ENCODE measurements at regions not wholly inside any gene's neighbourhood (a gene's known extent, or its start where the extent isn't known, plus 50 kb on each side); places are given as distances from the start of the nearest gene placed in this dataset.

DNA sequence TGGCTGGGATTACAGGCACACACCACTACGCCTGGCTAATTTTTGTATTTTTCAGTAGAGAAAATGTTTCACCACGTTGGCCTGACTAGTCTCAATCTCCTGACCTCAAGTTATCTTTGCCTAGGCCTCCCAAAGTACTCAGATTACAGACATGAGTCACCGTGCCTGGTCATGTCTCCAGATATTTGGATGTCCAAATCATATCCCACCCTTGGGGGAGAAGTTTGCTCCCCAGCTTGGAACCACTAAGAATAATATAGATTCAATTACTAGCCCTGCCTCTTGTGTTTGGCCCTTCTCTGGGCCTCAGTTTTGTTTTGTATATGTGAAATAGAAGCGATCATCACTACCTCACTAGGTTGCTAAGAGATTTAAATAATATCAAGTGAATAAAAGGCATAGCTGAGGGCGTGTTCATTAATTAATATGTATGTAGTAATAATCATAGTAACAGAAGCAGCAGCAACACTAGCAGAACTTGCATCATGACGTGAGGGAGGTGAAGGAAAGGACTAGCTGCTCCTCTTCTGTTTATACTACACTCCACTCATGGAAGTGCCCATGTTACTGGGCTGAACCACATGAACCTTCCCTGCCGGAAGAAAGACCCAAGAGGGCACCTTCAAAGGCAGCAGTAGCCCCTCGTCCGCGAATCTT, 253.6 kb upstream of the XYLT1 start:
- no peak for DNase-seq

- no peak for DNase-seq
Observed at GRCh38 chr16:17723531-17724134, 252.9 kb upstream of the XYLT1 start.

DNA sequence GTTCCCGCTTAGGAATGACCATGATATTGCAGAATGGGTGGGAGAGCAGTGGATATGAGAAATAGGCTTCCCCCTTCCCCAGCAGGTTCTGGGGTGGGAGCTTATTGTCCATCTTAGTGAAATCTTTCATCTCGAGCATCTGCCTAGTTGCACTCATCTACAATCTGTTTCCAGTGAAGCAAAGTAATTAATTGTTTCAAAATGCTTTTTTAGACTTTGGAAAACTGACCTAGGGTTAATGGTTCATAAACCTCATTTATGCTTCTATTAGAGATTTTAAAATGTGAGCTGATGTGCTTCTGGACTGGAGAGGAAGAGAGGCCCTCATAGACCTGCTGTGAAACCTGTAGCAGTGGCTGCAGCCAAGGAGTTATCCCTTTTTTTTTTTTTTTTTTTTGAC, 247.7 kb upstream of the XYLT1 start:
- DNase-seq: no peak

GRCh38 chr16:17705847-17706246, 235.1 kb upstream of the XYLT1 start:
- no peak for DNase-seq

DNA sequence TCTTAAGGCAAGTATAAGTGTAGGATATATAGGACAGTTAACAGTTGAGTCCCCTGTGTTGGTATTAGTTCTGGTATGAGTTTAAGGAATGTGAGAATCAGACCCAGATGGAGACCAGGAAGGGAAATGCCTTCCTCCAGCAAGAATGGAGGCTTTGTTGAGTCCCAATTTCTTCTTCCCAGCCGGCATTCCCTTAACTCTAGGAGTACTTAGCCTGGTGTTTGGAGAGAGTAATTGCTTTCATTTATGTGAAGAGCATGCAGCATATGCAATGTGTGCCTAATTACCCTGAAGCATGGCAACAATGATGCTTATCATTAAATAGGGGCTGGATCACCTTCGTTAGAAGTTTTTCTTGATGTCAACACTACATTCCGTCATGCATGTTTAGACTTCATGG, 225.9 kb upstream of the XYLT1 start:
- DNase-seq: no peak

GRCh38 chr16:17692484-17692883, 221.7 kb upstream of the XYLT1 start:
- DNase-seq: no peak

DNA sequence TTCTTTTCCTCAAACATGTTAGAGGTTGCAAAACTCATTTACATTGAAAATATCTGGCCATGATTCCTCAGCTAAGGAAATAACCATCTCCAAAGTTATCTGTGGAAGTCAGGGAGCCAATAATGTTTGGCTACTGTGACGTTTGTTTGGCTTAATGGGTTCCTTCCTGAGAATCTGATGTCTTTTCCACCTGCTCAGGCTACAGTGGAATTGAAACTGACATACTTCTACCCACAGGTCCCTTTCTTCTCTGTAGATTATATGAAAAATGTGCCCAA, 221.1 kb upstream of the XYLT1 start:
- DNase-seq: no peak

DNA sequence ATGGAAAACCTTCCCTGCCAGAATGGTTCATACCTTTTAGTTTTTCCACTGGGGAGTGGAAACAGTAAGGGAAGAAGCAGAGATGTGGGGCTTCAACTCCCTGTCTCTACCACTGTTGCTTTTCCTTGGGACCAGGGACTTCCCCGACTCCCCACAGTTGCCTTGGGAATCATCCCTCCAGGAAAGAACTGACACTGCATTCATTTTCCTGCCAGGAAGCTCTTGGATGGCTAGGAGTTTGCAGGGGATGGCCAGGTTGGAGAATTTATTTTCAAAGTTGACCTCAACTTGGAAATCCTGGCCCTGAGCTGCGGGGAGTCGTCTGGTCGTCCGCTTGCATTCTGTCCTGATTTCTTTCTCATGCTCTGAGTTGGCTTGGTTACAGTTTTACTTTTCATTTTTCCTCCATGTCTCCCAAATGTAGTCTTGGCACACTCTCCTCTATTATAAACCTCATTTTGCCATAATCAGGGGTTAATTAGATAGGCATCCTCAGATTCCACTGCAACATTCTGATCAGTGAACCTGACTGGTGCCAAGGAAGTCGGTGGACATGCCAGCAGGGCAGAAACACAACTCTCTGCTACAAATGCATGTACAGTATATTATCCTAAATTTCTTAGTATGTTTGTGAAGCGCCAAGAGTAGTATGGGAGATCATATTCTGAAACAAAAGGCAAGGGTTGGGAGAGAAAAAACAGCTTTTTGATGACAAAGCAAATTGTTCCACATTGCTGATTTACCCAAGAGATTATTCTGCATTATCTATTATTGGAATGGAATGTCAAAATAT, 220.5 kb upstream of the XYLT1 start:
- DNase-seq: no peak

DNA sequence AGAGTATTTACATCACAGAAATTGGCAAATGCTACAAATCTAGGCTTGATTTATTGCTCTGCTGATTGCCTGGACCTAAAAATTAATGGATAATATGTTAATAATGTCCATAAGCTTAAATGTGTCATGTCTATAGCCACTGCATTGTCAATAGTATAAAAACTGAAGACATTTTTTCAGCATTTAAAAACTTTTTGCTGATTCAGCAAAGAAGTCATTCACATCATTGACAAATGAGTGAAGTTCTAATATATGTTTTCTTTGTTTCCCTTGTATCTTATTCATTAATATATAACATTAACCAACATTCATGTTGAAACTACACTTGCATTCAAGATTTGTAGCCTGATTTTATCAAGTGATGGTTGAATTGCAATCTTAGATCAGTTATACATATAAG, 214.7 kb upstream of the XYLT1 start:
- no peak for DNase-seq

- no peak for DNase-seq
Observed at GRCh38 chr16:17683281-17683680, 212.5 kb upstream of the XYLT1 start.

- no peak for DNase-seq
Observed at GRCh38 chr16:17676171-17676570, 205.4 kb upstream of the XYLT1 start.

GRCh38 chr16:17668386-17668785, 197.6 kb upstream of the XYLT1 start:
- no peak for DNase-seq

DNA sequence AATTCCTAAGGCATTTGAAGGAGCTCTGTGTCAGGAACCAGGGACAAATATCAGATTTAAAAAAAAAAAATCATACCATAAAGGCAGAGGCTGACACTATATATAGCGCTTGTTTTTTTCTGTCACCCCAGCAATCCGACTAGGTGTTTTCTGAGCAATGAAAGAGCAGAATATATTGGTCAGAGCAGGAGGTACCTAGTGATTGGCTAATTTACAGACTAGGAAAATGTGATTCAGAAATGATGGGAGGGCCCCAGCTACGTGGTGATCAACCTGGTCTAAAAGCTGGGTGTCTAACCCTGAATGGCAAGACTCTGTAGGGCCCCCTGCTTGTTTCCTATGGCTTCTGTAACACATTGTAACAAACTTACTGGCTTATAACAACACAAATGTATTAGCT, 195.5 kb upstream of the XYLT1 start:
- no peak for DNase-seq

DNA sequence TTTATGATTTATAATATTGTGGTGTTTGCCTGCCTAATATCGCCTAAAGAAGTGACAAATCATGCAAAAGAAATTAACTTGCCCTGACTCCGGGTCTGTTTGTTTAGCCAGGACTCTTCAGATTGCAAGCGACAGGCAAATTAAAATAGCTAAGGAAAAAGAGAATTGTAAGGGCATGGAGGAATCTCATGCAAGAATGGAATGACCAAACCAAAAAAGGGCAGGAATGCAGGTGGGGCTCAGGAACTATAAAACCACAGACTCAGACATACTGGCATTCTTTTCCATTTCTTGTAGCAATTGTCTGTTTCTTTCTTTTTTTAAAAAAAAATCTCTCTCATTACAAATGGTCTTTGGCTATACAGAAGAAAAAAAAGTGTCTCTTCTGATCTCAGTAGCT, 188.1 kb upstream of the XYLT1 start:
- DNase-seq: no peak

DNA sequence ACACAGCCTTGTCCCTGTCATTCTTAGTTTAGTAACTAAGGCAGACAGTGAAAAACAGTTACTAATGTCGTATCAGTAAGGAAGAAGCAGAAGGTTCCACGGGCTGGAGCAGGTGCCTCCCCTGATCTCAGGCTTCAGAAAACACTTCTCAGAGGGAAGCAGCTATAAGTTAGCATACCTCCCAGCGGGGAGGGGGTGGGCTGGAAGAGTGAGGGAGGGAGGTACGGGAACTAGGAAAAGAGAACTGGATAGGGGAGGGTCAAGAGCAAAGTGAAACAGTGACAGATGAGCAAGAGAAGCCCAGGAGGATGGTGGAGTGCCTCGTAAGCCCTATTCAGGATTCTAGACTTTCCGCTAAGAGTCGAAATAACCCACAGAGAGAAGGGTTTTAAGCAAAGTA, 186.3 kb upstream of the XYLT1 start:
- DNase-seq: no peak

DNA sequence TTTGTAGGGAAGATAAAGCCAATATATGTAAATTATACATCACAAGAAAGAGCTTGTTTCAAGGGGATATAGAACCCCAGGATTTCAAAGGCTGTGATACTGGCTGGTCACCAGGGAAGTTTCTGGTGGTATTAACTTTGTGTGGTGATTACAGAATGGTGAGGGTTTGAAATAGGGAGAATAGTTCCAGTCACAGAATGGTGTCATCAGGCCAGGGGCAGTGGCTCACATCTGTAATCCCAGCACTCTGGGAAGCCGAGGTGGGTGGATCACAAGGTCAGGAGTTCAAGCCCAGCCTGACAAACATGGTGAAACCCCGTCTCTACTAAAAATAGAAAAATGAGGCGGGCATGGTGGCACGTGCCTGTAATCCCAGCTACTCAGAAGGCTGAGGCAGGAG, 183.8 kb upstream of the XYLT1 start:
- DNase-seq: no peak

- no peak for DNase-seq
Observed at GRCh38 chr16:17654142-17654541, 183.4 kb upstream of the XYLT1 start.

GRCh38 chr16:17647879-17648872, 177.4 kb upstream of the XYLT1 start:
- DNase-seq: no peak

GRCh38 chr16:17643935-17644334, 173.2 kb upstream of the XYLT1 start:
- no peak for DNase-seq

DNA sequence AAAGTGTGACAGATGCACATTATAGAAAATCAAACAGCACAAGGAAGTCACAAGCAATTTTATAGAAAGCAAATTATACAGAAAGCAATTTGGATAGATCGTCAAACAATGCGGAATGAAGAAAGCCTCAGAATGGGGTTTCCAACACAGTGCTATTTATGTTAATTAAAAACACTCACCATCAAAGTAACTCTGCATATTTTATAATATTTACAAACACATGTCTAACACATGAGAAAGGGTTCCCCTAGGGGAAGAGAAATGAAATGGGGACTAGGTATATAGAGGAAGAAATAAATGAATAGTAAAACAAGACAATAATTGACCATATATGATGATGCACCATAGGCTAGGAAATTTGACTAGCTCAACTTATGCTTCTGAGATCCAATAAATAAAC, 171.2 kb upstream of the XYLT1 start:
- no peak for DNase-seq

- no peak for DNase-seq
Observed at GRCh38 chr16:17638134-17638533, 167.4 kb upstream of the XYLT1 start.

DNA sequence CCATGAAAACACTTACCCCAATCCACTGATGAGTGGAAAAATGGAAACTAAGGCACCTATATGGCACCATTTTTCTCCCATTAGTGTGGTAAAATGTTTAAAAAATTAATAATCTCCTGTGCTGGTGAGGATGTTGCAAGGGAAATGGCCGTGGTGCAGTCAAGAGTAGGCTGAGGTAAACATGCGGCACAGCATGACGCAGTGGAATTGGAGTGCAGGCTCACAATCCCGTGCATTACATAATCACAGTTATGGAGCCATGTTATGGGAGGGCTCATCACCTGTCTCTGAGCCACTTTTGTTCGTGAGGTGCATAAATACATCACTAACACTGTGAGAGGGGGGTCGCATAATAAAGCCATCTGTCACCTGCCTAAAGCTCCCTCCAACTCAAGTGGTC, 164.4 kb upstream of the XYLT1 start:
- no peak for DNase-seq

DNA sequence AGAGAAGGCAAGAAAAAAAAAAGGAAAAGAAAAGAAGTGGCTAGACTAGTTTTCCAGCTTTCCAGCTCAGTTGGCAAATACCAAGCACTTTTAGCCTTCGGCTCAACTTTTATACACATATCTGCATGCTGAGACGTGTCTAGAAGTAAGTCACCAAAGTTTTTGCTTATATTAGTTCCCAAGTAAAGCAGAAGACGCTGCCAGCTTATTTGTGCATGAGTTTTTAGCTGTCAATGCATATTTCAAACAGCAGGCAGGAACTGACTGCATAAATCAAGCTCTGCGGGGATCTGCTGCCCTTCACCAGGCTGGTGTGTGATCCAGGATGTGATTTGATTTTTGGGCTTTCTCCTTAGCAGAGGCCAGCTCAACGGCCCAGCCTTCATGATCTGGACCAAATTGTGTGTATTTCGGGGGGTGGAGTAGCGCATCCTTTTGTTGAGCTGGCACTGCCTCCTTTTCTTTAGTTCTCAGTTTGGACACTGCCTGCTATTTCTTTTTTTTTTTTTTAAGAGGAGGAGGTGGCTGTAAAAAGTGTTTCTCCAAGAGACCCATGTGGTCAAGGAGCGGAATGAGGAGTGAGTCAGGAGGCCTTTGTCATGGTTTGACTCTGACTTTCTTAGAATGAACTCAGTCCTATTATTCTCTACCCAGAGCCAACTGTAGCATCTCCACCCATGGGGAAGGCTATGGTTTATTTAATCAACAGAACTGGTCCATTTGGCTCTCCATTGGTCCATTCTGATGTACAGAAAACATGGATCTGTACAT, 162.6 kb upstream of the XYLT1 start:
- DNase-seq: no peak
